ENCODE measurements at regions not wholly inside any gene's neighbourhood (a gene's known extent, or its start where the extent isn't known, plus 50 kb on each side); places are given as distances from the start of the nearest gene placed in this dataset.

DNA sequence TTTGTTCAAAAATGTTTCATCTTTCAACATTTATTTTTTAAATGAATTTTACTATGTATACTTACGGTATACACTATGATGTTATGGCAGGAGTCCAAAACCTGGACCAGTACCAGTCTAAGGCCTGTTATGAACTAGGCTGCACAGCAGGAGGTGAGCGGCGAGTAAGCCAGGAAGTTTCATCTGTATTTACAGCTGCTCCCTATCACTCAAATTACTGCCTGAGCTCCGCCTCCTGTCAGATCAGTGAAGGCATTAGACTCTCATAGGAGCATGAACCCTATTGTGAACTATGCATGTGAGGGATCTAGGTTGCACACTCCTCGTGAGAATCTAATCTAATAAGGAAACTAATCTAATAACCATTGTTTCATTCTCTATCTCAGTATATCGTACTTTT, 715.5 kb upstream of the PTPRD start:
- no peak for DNase-seq (ENCODE audit: extremely low read depth, low read depth)
- TF ChIP-seq, protein P1, sequence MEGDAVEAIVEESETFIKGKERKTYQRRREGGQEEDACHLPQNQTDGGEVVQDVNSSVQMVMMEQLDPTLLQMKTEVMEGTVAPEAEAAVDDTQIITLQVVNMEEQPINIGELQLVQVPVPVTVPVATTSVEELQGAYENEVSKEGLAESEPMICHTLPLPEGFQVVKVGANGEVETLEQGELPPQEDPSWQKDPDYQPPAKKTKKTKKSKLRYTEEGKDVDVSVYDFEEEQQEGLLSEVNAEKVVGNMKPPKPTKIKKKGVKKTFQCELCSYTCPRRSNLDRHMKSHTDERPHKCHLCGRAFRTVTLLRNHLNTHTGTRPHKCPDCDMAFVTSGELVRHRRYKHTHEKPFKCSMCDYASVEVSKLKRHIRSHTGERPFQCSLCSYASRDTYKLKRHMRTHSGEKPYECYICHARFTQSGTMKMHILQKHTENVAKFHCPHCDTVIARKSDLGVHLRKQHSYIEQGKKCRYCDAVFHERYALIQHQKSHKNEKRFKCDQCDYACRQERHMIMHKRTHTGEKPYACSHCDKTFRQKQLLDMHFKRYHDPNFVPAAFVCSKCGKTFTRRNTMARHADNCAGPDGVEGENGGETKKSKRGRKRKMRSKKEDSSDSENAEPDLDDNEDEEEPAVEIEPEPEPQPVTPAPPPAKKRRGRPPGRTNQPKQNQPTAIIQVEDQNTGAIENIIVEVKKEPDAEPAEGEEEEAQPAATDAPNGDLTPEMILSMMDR (IDR thresholded peaks at IDR 0.05; ENCODE audit: low read depth, low read length), result no peak

DNA sequence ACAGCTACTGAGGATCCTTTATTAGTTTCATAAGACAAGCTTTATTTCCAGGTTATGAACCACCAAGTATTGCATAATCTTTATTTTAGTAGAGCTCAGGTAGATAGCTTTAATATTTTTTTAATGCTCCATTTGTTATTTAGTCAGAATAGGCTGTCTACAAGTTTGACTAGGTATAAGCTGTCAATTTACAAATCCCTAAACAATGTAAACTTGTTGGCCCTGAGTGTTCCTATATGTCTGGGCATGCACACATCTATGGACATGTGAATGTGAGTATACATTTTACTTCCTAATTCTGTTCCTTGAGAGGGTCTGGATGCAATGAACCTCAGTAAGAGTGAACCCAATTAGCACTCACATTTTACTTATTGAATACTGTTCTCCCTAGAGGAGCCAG, 722.2 kb upstream of the PTPRD start:
- no peak for DNase-seq (ENCODE audit: extremely low read depth, low read depth)
- TF ChIP-seq, protein P1 (IDR thresholded peaks at IDR 0.05; ENCODE audit: low read depth, low read length), result no peak

GRCh38 chr9:11338130-11338529, 725.3 kb upstream of the PTPRD start:
- TF ChIP-seq, protein P1 (IDR thresholded peaks at IDR 0.05; ENCODE audit: low read depth, low read length), result no peak
- DNase-seq (ENCODE audit: extremely low read depth, low read depth), result no peak

- TF ChIP-seq, protein P1 (IDR thresholded peaks at IDR 0.05; ENCODE audit: low read depth, low read length), result no peak
- no peak for DNase-seq (ENCODE audit: extremely low read depth, low read depth)
Measured at GRCh38 chr9:11340654-11341053, 727.9 kb upstream of the PTPRD start.

DNA sequence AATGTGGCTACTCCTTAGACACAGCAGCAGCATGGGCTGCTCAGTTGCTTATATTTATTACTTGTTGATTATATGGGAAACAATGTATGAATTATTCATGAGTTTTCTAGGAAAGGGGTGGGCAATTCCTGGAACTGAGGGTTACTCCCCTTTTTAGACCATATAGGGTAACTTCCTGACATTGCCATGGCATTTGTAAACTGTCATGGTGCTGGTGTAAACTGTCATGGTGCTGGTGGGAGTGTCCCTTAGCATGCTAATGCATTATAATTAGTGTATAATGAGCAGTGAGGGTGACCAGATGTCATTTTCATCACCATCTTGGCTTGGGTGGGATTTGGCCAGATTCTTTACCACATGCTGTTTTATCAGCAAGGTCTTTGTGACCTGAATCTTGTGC, 734.6 kb upstream of the PTPRD start:
- TF ChIP-seq, protein P1 (IDR thresholded peaks at IDR 0.05; ENCODE audit: low read depth, low read length), result no peak
- no peak for DNase-seq (ENCODE audit: extremely low read depth, low read depth)

- TF ChIP-seq, protein P1 (IDR thresholded peaks at IDR 0.05; ENCODE audit: low read depth, low read length), result no peak
- DNase-seq (ENCODE audit: extremely low read depth, low read depth), result no peak
Measured at GRCh38 chr9:11348366-11348765, 735.6 kb upstream of the PTPRD start.

GRCh38 chr9:11349187-11349586, 736.4 kb upstream of the PTPRD start:
- no peak for DNase-seq (ENCODE audit: extremely low read depth, low read depth)
- TF ChIP-seq, protein P1 (IDR thresholded peaks at IDR 0.05; ENCODE audit: low read depth, low read length), result no peak

Measured in AG09319 (cell line).